Fibroblast of mammary gland (primary cell): ENCODE measurements at regions not wholly inside any gene's neighbourhood (a gene's known extent, or its start where the extent isn't known, plus 50 kb on each side); places are given as distances from the start of the nearest gene placed in this dataset.
"Not testable (repeated sequence)": the region's sequence is repeated elsewhere in the genome, so short reads cannot be mapped to it uniquely, and the experiment has no call there.

Experiments
- DNase-seq: peaks from one replicate; pipeline ENCODE4 v3.0.0-alpha.2; 2010; ENCODE audit warnings: low read depth
- H3K4me3 ChIP-seq: 2 replicates; pipeline ENCODE4 v1.5.1; 2011; ENCODE audit warnings: low read depth, mild to moderate bottlenecking, low read length, moderate library complexity; ENCODE audit not compliant: control insufficient read depth
- TF ChIP-seq, protein P1 (sequence below): conservative IDR thresholded peaks from 2 replicates; pipeline ENCODE4 v1.5.1; 2011; ENCODE audit warnings: low read depth, low read length, inconsistent platforms; ENCODE audit not compliant: control insufficient read depth, insufficient read depth

DNA sequence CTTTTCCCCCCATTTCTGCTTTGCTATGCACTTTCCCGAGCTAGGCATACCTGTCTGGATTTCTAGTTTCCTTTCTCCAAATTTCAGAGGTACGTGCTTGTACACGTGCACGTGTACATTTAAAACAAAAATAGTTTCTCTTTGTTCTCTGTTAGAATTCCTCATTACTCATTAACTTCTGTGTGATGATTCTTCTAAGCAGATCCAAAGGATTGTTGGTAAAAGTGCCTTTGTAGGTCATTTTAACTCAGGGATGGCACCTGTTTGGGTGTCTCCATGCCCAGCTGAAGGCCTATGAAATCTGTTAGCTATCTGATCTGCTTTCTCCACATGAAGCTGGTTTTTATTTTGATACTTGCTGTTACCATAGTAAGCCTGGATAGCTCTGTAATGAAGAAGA is 264.3 kb downstream of the LPIN1 start:
- TF ChIP-seq, protein P1, sequence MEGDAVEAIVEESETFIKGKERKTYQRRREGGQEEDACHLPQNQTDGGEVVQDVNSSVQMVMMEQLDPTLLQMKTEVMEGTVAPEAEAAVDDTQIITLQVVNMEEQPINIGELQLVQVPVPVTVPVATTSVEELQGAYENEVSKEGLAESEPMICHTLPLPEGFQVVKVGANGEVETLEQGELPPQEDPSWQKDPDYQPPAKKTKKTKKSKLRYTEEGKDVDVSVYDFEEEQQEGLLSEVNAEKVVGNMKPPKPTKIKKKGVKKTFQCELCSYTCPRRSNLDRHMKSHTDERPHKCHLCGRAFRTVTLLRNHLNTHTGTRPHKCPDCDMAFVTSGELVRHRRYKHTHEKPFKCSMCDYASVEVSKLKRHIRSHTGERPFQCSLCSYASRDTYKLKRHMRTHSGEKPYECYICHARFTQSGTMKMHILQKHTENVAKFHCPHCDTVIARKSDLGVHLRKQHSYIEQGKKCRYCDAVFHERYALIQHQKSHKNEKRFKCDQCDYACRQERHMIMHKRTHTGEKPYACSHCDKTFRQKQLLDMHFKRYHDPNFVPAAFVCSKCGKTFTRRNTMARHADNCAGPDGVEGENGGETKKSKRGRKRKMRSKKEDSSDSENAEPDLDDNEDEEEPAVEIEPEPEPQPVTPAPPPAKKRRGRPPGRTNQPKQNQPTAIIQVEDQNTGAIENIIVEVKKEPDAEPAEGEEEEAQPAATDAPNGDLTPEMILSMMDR = no peak
- H3K4me3 ChIP-seq = no peak overlapping the region
- DNase-seq = no peak

DNA sequence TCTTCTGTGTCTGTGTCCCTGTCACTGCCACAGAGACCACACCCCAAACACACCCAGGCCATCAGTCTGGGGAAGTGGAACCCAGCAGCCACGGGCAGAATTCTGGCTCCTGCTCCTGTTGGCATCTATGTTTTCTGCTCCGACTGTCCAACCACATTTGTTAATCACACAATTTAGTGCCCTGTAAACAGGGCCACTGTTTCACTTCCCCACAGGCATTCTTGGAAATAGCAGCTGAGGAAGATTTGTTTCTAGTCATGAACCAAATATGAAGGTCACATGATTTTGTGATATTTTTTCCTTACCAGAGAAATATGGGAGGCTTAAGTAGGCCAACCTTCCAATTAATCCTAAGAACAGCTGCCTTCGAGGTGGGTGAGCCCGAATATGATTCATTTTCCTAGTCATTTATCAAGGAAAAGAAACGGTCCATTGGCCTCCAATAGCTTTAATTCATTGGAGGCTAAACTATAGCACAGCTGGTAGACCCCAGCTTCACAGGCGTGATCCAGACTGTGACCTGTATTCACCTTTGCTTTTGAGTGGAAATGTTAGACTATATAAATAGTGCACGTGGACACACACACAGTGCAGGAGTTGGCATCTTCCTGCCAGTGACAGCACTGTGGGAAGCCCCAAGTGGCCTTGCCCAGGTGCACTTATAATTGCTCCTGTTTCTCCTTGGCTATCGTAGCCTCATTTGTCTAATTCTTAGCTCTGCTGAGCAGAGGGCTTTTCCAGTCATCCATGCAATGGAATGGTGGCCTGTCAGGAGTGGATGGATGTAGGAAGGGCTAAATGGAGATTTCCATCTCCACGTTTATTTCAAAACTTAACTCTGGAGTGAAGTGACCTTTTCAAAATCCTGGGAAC is 267.9 kb downstream of the LPIN1 start:
- H3K4me3 ChIP-seq = no peak overlapping the region
- TF ChIP-seq, protein P1 = no peak
- DNase-seq = peak; percentile 46

DNA sequence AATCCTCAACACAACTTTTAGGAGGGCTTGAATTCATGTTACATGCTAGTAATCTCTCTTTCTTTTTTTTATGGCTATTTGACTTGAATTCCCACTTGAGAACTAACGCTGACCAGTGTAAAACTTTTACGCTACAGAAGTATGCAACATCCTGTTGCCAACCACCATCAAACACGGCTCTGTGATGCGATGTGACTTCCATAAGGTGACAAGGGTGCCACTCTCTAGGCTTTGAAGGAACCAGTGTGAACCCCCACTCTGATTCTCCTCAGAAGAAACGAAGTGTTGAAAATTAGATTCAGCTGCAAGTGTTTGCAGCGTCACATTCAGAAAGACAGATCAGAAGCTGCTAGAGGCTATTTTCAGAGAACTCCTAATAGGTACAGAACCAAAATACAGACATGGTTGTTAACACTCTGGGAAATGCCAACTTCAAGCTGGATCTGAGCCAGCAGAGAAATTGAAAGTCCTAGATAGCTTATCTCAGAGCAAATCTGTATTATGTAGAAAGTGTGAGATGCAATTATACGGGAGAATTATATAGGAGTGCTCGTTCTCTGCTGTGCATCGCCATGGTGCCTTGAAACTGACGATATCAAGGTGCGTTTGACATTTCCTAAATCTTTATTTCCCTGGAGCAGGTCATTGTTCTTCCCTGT is 271.2 kb downstream of the LPIN1 start:
- no peak for DNase-seq
- no peak overlapping the region for H3K4me3 ChIP-seq
- TF ChIP-seq, protein P1 = no peak

DNA sequence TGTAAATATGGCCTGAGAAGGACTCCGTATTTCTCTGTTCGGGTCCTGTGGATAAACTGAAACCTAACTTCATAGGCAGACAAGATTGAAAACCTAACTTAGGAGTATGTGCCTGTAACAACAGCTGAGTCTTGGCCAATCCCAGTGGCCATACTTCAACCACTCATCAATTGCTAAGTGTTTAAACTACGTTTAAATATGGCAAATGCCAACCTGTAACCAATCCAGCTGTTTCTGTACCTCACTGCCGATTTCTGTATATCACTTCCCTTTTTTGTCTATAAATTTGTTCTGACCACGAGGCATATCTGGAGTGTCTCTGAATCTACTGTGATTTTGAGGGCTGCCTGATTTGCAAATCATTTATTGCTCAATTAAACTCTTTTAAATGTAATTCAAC is 272.3 kb downstream of the LPIN1 start:
- DNase-seq, H3K4me3 ChIP-seq: not testable (repeated sequence)

DNA sequence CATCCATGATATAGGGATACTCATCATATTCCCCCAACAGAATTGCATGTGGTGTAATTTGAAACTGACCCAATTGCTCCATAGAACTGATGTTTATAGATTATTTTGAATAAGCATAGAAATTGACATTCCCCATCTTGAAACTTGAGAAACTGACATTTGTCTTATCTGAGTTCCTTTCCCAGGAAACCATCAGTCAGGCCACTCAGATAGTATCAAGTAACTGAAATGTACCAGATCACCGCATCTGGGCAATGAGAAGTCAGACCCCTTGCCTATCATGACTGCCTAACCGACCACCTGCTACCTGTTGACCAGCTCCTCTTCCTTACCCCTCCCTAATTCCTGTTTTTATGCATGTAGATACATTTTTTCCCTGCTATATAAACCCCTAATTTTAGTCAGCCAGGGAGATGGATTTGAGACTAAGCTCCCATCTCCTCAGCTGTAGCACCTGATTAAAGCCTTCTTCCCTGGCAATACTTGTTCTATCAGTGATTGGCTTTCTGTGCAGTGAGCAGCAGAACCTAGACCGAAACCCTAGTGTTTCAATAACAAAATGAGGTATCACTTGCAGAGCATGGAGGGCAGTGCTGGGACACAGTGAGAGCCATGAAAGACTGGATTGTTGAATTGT is 274.5 kb downstream of the LPIN1 start:
- DNase-seq = no peak
- TF ChIP-seq, protein P1 = no peak
- H3K4me3 ChIP-seq = no peak overlapping the region

DNA sequence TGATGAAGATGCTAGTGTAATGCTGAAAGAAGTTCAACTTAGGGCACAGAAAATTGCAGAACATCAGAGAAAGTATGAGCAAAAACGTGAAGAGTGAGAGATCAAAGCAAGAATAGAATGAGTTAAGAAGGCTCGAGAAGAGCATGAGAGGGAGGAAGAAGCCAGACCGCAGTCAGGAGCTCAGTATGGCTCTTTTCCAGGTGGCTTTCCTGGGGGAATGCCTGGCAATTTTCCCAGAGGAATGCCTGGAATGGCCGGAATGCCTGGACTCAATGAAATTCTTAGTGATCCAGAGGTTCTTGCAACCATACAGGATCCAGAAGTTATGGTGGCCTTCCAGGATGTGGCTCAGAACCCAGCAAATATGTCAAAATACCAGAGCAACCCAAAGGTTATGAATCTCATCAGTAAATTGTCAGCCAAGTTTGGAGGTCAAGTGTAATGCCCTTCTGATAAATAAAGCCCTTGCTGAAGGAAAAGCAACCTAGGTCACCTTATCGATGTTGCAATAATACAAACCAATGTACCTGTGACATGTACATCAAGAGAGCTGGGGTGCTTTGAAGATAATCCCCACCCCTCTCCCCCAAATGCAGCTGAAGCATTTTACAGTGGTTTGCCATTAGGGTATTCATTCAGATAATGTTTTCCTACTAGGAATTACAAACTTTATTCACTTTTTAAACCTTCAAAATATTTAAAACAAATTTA is 277.9 kb downstream of the LPIN1 start:
- H3K4me3 ChIP-seq = not testable (repeated sequence)
- DNase-seq = peak; percentile 66

DNA sequence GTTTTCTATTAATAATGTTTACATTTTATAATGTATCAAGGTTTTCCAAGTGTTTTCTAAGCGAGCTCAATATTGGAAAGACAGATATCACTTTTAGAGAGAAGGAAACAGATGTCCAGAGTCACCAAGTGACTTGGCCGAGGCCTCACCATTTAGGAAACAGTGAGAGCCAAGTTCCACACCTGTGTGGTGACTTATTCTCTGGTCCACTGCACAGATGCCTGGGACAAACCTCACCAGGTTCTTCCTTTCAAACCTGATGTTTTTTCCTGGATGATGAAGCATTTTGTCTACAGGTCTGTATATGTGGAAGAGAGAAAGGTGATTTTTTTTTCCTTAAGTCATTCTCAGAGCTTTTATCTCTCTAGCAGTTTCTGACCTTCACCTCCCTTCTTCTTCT is 280.7 kb downstream of the LPIN1 start:
- DNase-seq = no peak
- TF ChIP-seq, protein P1 = no peak
- no peak overlapping the region for H3K4me3 ChIP-seq
